ENCODE measurements at regions not wholly inside any gene's neighbourhood (a gene's known extent, or its start where the extent isn't known, plus 50 kb on each side); places are given as distances from the start of the nearest gene placed in this dataset.

DNA sequence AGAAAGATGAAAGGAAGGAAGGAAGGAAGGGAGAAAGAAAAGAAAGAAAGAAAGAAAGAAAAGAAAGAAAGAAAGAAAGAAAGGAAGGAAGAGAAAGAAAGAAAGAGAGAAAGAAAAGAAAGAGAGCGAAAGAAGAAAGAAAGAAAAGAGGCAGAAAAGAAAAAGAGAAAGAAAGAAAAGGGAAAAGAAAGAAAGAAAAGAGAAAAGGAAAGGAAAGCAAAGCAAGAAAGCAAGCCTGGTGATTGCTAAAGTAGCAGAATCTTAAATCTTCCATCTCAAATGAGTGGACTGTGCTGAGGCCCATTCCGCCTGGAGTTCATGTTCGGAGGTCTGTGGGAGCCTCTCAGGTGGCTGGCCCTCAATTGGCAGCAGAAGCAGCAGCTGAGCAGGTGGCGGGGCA lies 148.4 kb downstream of the TFAP2A start:
- no peaks in the 10 kb centered on the region for H4K20me1 ChIP-seq (ENCODE audit: insufficient read depth, low read length)
- DNase-seq (ENCODE audit: low read depth) = no peak
- H3K9me3 ChIP-seq (ENCODE audit: insufficient read depth, low read depth, low read length) = no peaks in the 10 kb centered on the region
- H3K27me3 Mint-ChIP-seq (ENCODE audit: low read depth, unreplicated experiment) = no peaks in the 10 kb centered on the region
- no peak for FAIRE-seq
- H3K4me2 ChIP-seq (ENCODE audit: low read length) = no peak overlapping the region
- TF ChIP-seq, protein P1, sequence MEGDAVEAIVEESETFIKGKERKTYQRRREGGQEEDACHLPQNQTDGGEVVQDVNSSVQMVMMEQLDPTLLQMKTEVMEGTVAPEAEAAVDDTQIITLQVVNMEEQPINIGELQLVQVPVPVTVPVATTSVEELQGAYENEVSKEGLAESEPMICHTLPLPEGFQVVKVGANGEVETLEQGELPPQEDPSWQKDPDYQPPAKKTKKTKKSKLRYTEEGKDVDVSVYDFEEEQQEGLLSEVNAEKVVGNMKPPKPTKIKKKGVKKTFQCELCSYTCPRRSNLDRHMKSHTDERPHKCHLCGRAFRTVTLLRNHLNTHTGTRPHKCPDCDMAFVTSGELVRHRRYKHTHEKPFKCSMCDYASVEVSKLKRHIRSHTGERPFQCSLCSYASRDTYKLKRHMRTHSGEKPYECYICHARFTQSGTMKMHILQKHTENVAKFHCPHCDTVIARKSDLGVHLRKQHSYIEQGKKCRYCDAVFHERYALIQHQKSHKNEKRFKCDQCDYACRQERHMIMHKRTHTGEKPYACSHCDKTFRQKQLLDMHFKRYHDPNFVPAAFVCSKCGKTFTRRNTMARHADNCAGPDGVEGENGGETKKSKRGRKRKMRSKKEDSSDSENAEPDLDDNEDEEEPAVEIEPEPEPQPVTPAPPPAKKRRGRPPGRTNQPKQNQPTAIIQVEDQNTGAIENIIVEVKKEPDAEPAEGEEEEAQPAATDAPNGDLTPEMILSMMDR (IDR thresholded peaks at IDR 0.05; ENCODE audit: insufficient read depth, low read depth, low read length) = no peak
- TF ChIP-seq EZH2 (IDR thresholded peaks at IDR 0.05; ENCODE audit: insufficient read depth, low read length) = no peak
- H3K36me3 ChIP-seq (ENCODE audit: insufficient read depth, low read length) = no peaks in the 10 kb centered on the region
- H3K27me3 ChIP-seq (ENCODE audit: insufficient read depth, low read length) = no peaks in the 10 kb centered on the region
- H3K27ac ChIP-seq (ENCODE audit: low read depth, low read length) = no peak overlapping the region
- peaks cover 20% of the 10 kb centered on the region for H3K4me1 Mint-ChIP-seq (ENCODE audit: low read depth, unreplicated experiment)
- peaks cover 2% of the 10 kb centered on the region for H3K36me3 Mint-ChIP-seq (ENCODE audit: low read depth, unreplicated experiment)
- peaks cover 9% of the 10 kb centered on the region for H3K9me3 Mint-ChIP-seq (ENCODE audit: unreplicated experiment)
- no peak overlapping the region for H3K9ac ChIP-seq (ENCODE audit: low read length)
- no peak overlapping the region for H2AFZ ChIP-seq (ENCODE audit: low read depth, low read length)
- H3K4me3 Mint-ChIP-seq (ENCODE audit: unreplicated experiment) = no peak overlapping the region
- H3K4me1 ChIP-seq (ENCODE audit: insufficient read depth, low read length) = no peaks in the 10 kb centered on the region
- H3K27ac Mint-ChIP-seq (ENCODE audit: unreplicated experiment) = peak overlapping the region; percentile 86
- H3K4me3 ChIP-seq (ENCODE audit: insufficient read depth, low read depth, low read length) = no peak overlapping the region
- H3K79me2 ChIP-seq (ENCODE audit: insufficient read depth, low read length) = no peaks in the 10 kb centered on the region

DNA sequence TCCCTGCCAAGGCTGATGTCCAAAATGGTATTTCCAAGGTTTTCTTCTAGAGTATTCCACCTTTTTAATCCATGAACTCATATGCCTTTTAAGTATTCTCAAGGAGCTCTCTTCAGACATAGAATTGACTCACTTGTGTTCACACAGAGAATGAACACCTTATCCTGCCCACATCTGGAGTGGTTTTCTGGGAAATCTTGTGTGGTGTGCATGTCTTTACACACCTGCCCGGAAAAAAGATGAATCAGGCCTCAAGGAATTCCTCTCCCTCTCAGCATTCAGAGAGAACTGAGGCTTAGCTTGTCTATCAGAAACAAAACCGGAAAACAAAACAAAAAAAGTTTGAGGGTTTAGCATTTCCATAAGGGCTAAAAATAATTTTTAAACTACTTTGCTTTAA lies 148.8 kb downstream of the TFAP2A start:
- peaks cover 2% of the 10 kb centered on the region for H3K27me3 ChIP-seq (ENCODE audit: insufficient read depth, low read length)
- H3K27ac Mint-ChIP-seq (ENCODE audit: unreplicated experiment) = peak overlapping the region; percentile 60
- no peak for TF ChIP-seq EZH2 (IDR thresholded peaks at IDR 0.05; ENCODE audit: insufficient read depth, low read length)
- TF ChIP-seq, protein P1 (IDR thresholded peaks at IDR 0.05; ENCODE audit: insufficient read depth, low read depth, low read length) = no peak

DNA sequence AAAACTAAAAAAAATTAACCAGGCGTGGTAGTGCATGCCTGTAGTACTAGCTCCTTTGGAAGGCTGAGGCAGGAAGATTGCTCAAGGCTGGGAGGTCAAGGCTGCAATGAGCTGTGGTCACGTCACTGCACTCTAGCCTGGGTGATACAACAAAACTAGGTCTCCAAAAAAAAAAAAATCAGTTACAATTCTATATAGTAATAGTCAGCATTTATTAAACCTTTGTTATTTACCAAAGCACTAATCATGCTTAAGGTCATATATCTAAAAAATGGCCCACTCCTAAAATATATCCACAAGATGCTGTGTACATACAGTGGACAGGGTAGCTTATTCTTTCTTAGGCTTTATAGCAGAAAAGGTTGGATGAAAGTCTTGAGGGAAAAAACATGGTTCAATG lies 152.4 kb downstream of the TFAP2A start:
- H3K27ac Mint-ChIP-seq (ENCODE audit: unreplicated experiment) = no peak overlapping the region

More for the DNA sequence above, 148.8 kb downstream of the TFAP2A start:
- H3K9ac ChIP-seq (ENCODE audit: low read length) = no peak overlapping the region
- Mint-ChIP-seq H3K9me3 (ENCODE audit: unreplicated experiment) (peaks cover 9% of the 10 kb centered on the region), H3K27me3 (ENCODE audit: low read depth, unreplicated experiment) (no peaks in the 10 kb centered on the region), H3K4me1 (ENCODE audit: low read depth, unreplicated experiment) (peaks cover 19% of the 10 kb centered on the region), H3K36me3 (ENCODE audit: low read depth, unreplicated experiment) (peaks cover 2% of the 10 kb centered on the region), H3K4me3 (ENCODE audit: unreplicated experiment) (no peak overlapping the region)
- H4K20me1 ChIP-seq (ENCODE audit: insufficient read depth, low read length) = no peaks in the 10 kb centered on the region
- no peak overlapping the region for H3K4me2 ChIP-seq (ENCODE audit: low read length)
- no peak overlapping the region for H3K27ac ChIP-seq (ENCODE audit: low read depth, low read length)
- no peak for FAIRE-seq
- H3K4me3 ChIP-seq (ENCODE audit: insufficient read depth, low read depth, low read length) = no peak overlapping the region
- no peaks in the 10 kb centered on the region for H3K4me1 ChIP-seq (ENCODE audit: insufficient read depth, low read length)
- H3K36me3 ChIP-seq (ENCODE audit: insufficient read depth, low read length) = no peaks in the 10 kb centered on the region
- H3K79me2 ChIP-seq (ENCODE audit: insufficient read depth, low read length) = no peaks in the 10 kb centered on the region
- DNase-seq (ENCODE audit: low read depth) = peak; percentile 27
- H3K9me3 ChIP-seq (ENCODE audit: insufficient read depth, low read depth, low read length) = no peaks in the 10 kb centered on the region
- no peak overlapping the region for H2AFZ ChIP-seq (ENCODE audit: low read depth, low read length)

More for the DNA sequence above, 152.4 kb downstream of the TFAP2A start:
- H3K79me2 ChIP-seq (ENCODE audit: insufficient read depth, low read length) = no peaks in the 10 kb centered on the region
- DNase-seq (ENCODE audit: low read depth) = no peak
- peaks cover 4% of the 10 kb centered on the region for H3K27me3 ChIP-seq (ENCODE audit: insufficient read depth, low read length)
- H4K20me1 ChIP-seq (ENCODE audit: insufficient read depth, low read length) = no peaks in the 10 kb centered on the region
- no peaks in the 10 kb centered on the region for H3K36me3 ChIP-seq (ENCODE audit: insufficient read depth, low read length)
- no peaks in the 10 kb centered on the region for H3K27me3 Mint-ChIP-seq (ENCODE audit: low read depth, unreplicated experiment)
- H3K4me3 Mint-ChIP-seq (ENCODE audit: unreplicated experiment) = no peak overlapping the region
- H3K9me3 Mint-ChIP-seq (ENCODE audit: unreplicated experiment) = peaks cover 11% of the 10 kb centered on the region
- H3K36me3 Mint-ChIP-seq (ENCODE audit: low read depth, unreplicated experiment) = peaks cover 2% of the 10 kb centered on the region
- TF ChIP-seq, protein P1 (IDR thresholded peaks at IDR 0.05; ENCODE audit: insufficient read depth, low read depth, low read length) = no peak
- no peak for TF ChIP-seq EZH2 (IDR thresholded peaks at IDR 0.05; ENCODE audit: insufficient read depth, low read length)
- no peaks in the 10 kb centered on the region for H3K4me1 ChIP-seq (ENCODE audit: insufficient read depth, low read length)
- no peak overlapping the region for H3K4me2 ChIP-seq (ENCODE audit: low read length)
- H3K9ac ChIP-seq (ENCODE audit: low read length) = no peak overlapping the region
- H3K4me3 ChIP-seq (ENCODE audit: insufficient read depth, low read depth, low read length) = no peak overlapping the region
- no peak overlapping the region for H3K27ac ChIP-seq (ENCODE audit: low read depth, low read length)
- FAIRE-seq = no peak
- H3K9me3 ChIP-seq (ENCODE audit: insufficient read depth, low read depth, low read length) = no peaks in the 10 kb centered on the region
- H3K4me1 Mint-ChIP-seq (ENCODE audit: low read depth, unreplicated experiment) = peaks cover 19% of the 10 kb centered on the region
- no peak overlapping the region for H2AFZ ChIP-seq (ENCODE audit: low read depth, low read length)
